ENCODE measurements at regions not wholly inside any gene's neighbourhood (a gene's known extent, or its start where the extent isn't known, plus 50 kb on each side); places are given as distances from the start of the nearest gene placed in this dataset.

- DNase-seq (peak in 1 of 4 donors; percentile 2), ATAC-seq (no peak)
- 74 to 79% methylated on average over 21 to 23 of the region's 23 CpGs for WGBS, 2 donors
Measured at GRCh38 chr4:8754634-8755589, 116.7 kb downstream of the HMX1 start.

DNA sequence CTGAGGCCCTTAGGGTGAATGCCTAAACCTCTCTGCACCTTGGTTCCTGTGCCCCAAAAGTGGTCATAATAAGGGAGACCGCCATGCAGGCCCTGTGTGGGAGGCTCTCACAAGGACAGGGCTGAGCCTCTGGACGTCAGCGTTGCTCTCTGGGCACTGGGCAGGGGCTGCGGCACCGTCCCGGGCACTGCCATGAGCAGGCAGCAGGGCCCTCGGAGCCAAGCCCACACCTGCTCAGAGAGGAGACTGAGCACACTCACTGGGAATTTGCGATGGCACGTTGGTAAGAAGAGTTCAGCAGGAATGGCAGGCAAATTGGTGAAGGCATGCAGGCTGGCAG, 123.4 kb downstream of the HMX1 start:
- 58 to 67% methylated on average over 8 to 9 of the region's 9 CpGs for WGBS, 2 donors
- intact Hi-C loops (cut with DNase I), result no loop called here
- TF ChIP-seq, protein P1, sequence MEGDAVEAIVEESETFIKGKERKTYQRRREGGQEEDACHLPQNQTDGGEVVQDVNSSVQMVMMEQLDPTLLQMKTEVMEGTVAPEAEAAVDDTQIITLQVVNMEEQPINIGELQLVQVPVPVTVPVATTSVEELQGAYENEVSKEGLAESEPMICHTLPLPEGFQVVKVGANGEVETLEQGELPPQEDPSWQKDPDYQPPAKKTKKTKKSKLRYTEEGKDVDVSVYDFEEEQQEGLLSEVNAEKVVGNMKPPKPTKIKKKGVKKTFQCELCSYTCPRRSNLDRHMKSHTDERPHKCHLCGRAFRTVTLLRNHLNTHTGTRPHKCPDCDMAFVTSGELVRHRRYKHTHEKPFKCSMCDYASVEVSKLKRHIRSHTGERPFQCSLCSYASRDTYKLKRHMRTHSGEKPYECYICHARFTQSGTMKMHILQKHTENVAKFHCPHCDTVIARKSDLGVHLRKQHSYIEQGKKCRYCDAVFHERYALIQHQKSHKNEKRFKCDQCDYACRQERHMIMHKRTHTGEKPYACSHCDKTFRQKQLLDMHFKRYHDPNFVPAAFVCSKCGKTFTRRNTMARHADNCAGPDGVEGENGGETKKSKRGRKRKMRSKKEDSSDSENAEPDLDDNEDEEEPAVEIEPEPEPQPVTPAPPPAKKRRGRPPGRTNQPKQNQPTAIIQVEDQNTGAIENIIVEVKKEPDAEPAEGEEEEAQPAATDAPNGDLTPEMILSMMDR (IDR thresholded peaks at IDR 0.05), result no peak
- TF ChIP-seq POLR2A (IDR thresholded peaks at IDR 0.05), result no peak
- Histone ChIP-seq H3K4me3 (no peak overlapping the region), H3K27ac (no peak overlapping the region), H3K27me3 (no peaks in the 10 kb centered on the region), H3K9me3 (no peaks in the 10 kb centered on the region), H3K4me1 (no peaks in the 10 kb centered on the region), H3K36me3 (replicated peaks in 1 of 2; ENCODE audit: insufficient read depth in 1 of 2, low read depth in 2 of 2) (no peaks in the 10 kb centered on the region)
- ATAC-seq (no peak), DNase-seq (peak in 1 of 4 donors; percentile 2)

More at GRCh38 chr4:8754634-8755589, 116.7 kb downstream of the HMX1 start:
- no peaks in the 10 kb centered on the region for H3K9me3 ChIP-seq
- H3K27me3 ChIP-seq, result no peaks in the 10 kb centered on the region
- H3K4me3 ChIP-seq, result no peak overlapping the region
- TF ChIP-seq POLR2A (IDR thresholded peaks at IDR 0.05), result no peak
- TF ChIP-seq, protein P1 (IDR thresholded peaks at IDR 0.05), result no peak
- H3K4me1 ChIP-seq, result no peaks in the 10 kb centered on the region
- H3K27ac ChIP-seq, result no peak overlapping the region
- intact Hi-C loops (cut with DNase I), result no loop called here
- H3K36me3 ChIP-seq (replicated peaks in 1 of 2; ENCODE audit: insufficient read depth in 1 of 2, low read depth in 2 of 2), result no peaks in the 10 kb centered on the region

DNA sequence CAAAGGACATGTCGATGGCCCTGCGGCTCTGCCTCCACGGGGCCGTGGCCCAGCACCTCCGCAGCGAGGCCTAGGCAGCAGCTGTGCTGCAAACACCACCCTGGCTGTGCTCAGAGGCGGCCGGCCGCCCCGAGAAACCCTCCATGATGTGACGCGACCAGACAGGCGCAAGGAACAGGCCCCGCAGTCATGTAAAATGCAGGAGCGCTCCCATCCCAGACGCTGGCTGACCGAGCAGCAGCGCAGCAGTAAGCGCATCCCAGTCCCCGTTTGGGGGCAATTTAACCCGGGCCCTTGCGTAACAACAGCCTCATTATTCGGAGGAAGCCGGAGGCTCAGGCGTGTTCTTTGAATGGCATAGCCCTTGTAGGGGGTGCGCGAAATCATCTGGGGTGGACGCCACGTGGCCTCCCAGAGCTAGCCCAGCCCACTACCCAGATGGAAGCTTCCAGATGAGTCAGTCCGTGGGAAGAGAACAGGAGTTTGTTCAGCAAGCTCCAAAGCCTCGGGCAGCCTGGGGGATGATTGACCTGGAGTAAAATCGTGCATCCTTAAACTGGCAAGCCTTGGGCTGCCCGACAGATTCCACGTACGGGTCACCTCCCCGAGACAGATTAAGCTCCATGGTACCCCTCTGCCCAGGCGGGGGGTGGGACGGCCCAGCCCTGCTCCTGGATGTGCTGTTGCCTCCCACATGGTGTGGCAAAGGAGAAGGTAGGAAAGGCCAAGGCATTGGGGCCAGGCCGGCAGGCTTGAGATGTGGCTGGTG, 124.0 kb downstream of the HMX1 start:
- Histone ChIP-seq H3K9me3 (no peaks in the 10 kb centered on the region), H3K4me3 (no peak overlapping the region), H3K27me3 (no peaks in the 10 kb centered on the region), H3K4me1 (no peaks in the 10 kb centered on the region), H3K27ac (no peak overlapping the region), H3K36me3 (replicated peaks in 1 of 2; ENCODE audit: insufficient read depth in 1 of 2, low read depth in 2 of 2) (no peaks in the 10 kb centered on the region)
- WGBS, 2 donors, result 61 to 65% methylated on average over 8 to 39 of the region's 39 CpGs
- no peak for TF ChIP-seq POLR2A (IDR thresholded peaks at IDR 0.05)
- TF ChIP-seq, protein P1 (IDR thresholded peaks at IDR 0.05), result no peak
- intact Hi-C loops (cut with DNase I), result no loop called here
- ATAC-seq, result no peak
- DNase-seq, result peak in 1 of 4 donors; percentile 4

DNA sequence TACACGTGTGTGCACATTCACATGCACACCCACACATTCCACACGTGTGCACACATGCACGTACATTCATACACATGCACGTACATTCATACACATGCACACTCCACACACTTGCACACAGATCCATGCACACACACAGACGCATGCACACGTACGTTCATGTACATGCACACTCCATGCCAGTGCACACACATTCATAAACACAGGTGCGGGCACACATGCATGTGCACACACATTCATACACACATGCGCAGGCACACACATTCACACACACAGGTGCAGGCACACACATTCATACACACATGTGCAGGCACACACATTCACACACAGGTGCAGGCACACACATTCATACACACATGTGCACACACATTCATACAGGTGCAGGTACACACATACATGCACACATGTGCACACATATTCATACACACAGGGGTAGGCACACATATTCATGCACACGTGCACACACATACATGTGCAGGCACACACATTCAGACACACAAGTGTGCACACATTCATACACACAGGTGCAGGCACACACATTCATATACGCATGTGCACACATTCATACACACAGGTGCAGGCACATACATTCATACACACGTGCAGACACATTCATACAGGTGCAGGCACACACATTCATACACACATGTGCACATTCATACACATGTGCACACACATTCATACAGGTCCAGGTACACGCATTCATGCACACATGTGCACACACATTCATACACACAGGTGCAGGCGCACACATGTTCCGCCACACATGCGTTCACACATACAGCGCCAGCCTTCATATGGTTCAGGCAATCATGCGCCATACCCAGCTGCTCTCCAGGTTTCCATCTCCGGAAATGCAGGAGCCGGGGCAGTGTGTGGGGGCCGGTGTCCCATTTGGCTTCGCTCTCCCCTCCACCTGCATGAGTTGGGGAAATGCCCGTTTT, 124.8 kb downstream of the HMX1 start:
- 78 to 83% methylated on average over 19 to 23 of the region's 23 CpGs for WGBS, 2 donors
- ATAC-seq (no peak), DNase-seq (peak in 1 of 4 donors; percentile 5)
- intact Hi-C loops (cut with DNase I), result no loop called here
- TF ChIP-seq, protein P1 (IDR thresholded peaks at IDR 0.05), result no peak
- no peak for TF ChIP-seq POLR2A (IDR thresholded peaks at IDR 0.05)
- H3K27me3 ChIP-seq, result no peaks in the 10 kb centered on the region
- H3K4me3 ChIP-seq, result no peak overlapping the region
- no peaks in the 10 kb centered on the region for H3K9me3 ChIP-seq
- no peak overlapping the region for H3K27ac ChIP-seq
- no peaks in the 10 kb centered on the region for H3K36me3 ChIP-seq (replicated peaks in 1 of 2; ENCODE audit: insufficient read depth in 1 of 2, low read depth in 2 of 2)
- H3K4me1 ChIP-seq, result no peaks in the 10 kb centered on the region
